ENCODE measurements at regions not wholly inside any gene's neighbourhood (a gene's known extent, or its start where the extent isn't known, plus 50 kb on each side); places are given as distances from the start of the nearest gene placed in this dataset.

GRCh38 chr10:107576746-107577145, 412.2 kb upstream of the SORCS1 start:
- no peak for TF ChIP-seq CTCF (IDR thresholded peaks at IDR 0.05)
- TF ChIP-seq EZH2 (IDR thresholded peaks at IDR 0.05; ENCODE audit: borderline replicate concordance, insufficient read depth, low read depth, low read length, poor library complexity, severe bottlenecking): no peak

Data from B cell (primary cell).